NCI-H2196 treated with DMSO at 0.1 percent for 48 hours (cell line): ENCODE measurements at regions not wholly inside any gene's neighbourhood (a gene's known extent, or its start where the extent isn't known, plus 50 kb on each side); places are given as distances from the start of the nearest gene placed in this dataset.

Experiments used
- DNase-seq: peaks from one replicate; lab custom pipeline; 2025; ENCODE audit not compliant: unreplicated experiment; lab: John Stamatoyannopoulos, UW

GRCh38 chr3:177724020-177724638, 526.8 kb upstream of the TBL1XR1 start:
- peak; percentile 49 for DNase-seq

GRCh38 chr3:177725165-177725564, 527.9 kb upstream of the TBL1XR1 start:
- no peak for DNase-seq

- DNase-seq, result no peak
These were observed 529.5 kb upstream of the TBL1XR1 start for GRCh38 chr3:177726807-177727206.

GRCh38 chr3:177729956-177730681, 532.8 kb upstream of the TBL1XR1 start:
- DNase-seq, result no peak

- no peak for DNase-seq
These were observed 533.5 kb upstream of the TBL1XR1 start for GRCh38 chr3:177730814-177731213.

- no peak for DNase-seq
These were observed 534.5 kb upstream of the TBL1XR1 start for GRCh38 chr3:177731644-177732268.

GRCh38 chr3:177733233-177733632, 536.0 kb upstream of the TBL1XR1 start:
- no peak for DNase-seq

- no peak for DNase-seq
These were observed 536.7 kb upstream of the TBL1XR1 start for GRCh38 chr3:177733936-177734335.

GRCh38 chr3:177735431-177735830, 538.1 kb upstream of the TBL1XR1 start:
- DNase-seq, result no peak

- DNase-seq, result no peak
These were observed 542.2 kb upstream of the TBL1XR1 start for GRCh38 chr3:177739461-177739860.

- no peak for DNase-seq
These were observed 543.0 kb upstream of the TBL1XR1 start for GRCh38 chr3:177740254-177740653.

GRCh38 chr3:177742273-177742672, 545.0 kb upstream of the TBL1XR1 start:
- no peak for DNase-seq

- no peak for DNase-seq
These were observed 546.0 kb upstream of the TBL1XR1 start for GRCh38 chr3:177743173-177743890.

- no peak for DNase-seq
These were observed 547.8 kb upstream of the TBL1XR1 start for GRCh38 chr3:177744873-177745606.

- DNase-seq, result no peak
These were observed 548.3 kb upstream of the TBL1XR1 start for GRCh38 chr3:177745607-177746005.

- DNase-seq, result no peak
These were observed 549.2 kb upstream of the TBL1XR1 start for GRCh38 chr3:177746337-177746933.

GRCh38 chr3:177749836-177750235, 552.6 kb upstream of the TBL1XR1 start:
- no peak for DNase-seq

- DNase-seq, result no peak
These were observed 553.2 kb upstream of the TBL1XR1 start for GRCh38 chr3:177750436-177750835.

- DNase-seq, result no peak
These were observed 554.5 kb upstream of the TBL1XR1 start for GRCh38 chr3:177751770-177752169.

- no peak for DNase-seq
These were observed 555.5 kb upstream of the TBL1XR1 start for GRCh38 chr3:177752831-177753230.
